AG04450 (cell line): ENCODE measurements at regions not wholly inside any gene's neighbourhood (a gene's known extent, or its start where the extent isn't known, plus 50 kb on each side); places are given as distances from the start of the nearest gene placed in this dataset.

Source experiments
- CTCF ChIA-PET: fragments of 300-600, 350-600 bp; formaldehyde crosslinking; extraction: SDS; loops from one replicate; lab custom pipeline; 2022; ENCODE audit warnings: antibody characterized with exemption, inconsistent platforms; lab: Charles Lee
- POLR2A ChIA-PET: fragments of 350-600 bp; formaldehyde crosslinking; extraction: SDS; loops from one replicate; lab custom pipeline; 2021; ENCODE audit warnings: antibody characterized with exemption, inconsistent platforms; lab: Yijun Ruan, JAX
- DNase-seq: peaks from one replicate; pipeline ENCODE4 v3.0.0-alpha.2; 2011; ENCODE audit warnings: low read depth, low spot score
- H3K27ac ChIP-seq: one replicate; pipeline ENCODE4 v1.5.1; 2012; ENCODE audit warnings: low read depth, low read length, control low read depth
- H3K27me3 ChIP-seq: one replicate; pipeline ENCODE4 v1.6.0; 2012; ENCODE audit warnings: low read length; ENCODE audit not compliant: control insufficient read depth, insufficient read depth
- H3K4me3 ChIP-seq: 2 replicates; pipeline ENCODE4 v1.5.1; 2011; ENCODE audit warnings: mild to moderate bottlenecking, low read depth, low read length, control low read depth
- H3K9me3 ChIP-seq: 2 replicates; pipeline ENCODE4 v1.5.1; 2012; ENCODE audit warnings: low read length; ENCODE audit not compliant: control insufficient read depth, insufficient read depth
- CTCF ChIP-seq: IDR thresholded peaks from 2 replicates; pipeline ENCODE4 v1.5.1; 2011; ENCODE audit warnings: low read depth, low read length, control low read depth, inconsistent platforms

- Histone ChIP-seq H3K27me3 (no peaks in the 10 kb centered on the region), H3K9me3 (no peaks in the 10 kb centered on the region), H3K4me3 (no peak overlapping the region), H3K27ac (no peak overlapping the region)
- POLR2A ChIA-PET = no interaction called here
- no peak for DNase-seq
- CTCF ChIA-PET = no interaction called here
- no peak for TF ChIP-seq CTCF
Measured at GRCh38 chr11:92137747-92138146, 86.9 kb upstream of the FAT3 start.

- TF ChIP-seq CTCF = no peak
- no peaks in the 10 kb centered on the region for H3K27me3 ChIP-seq
- no peak overlapping the region for H3K4me3 ChIP-seq
- ChIA-PET CTCF (no interaction called here), POLR2A (no interaction called here)
- H3K9me3 ChIP-seq = no peaks in the 10 kb centered on the region
- H3K27ac ChIP-seq = no peak overlapping the region
- no peak for DNase-seq
Measured at GRCh38 chr11:92136797-92137196, 87.8 kb upstream of the FAT3 start.

DNA sequence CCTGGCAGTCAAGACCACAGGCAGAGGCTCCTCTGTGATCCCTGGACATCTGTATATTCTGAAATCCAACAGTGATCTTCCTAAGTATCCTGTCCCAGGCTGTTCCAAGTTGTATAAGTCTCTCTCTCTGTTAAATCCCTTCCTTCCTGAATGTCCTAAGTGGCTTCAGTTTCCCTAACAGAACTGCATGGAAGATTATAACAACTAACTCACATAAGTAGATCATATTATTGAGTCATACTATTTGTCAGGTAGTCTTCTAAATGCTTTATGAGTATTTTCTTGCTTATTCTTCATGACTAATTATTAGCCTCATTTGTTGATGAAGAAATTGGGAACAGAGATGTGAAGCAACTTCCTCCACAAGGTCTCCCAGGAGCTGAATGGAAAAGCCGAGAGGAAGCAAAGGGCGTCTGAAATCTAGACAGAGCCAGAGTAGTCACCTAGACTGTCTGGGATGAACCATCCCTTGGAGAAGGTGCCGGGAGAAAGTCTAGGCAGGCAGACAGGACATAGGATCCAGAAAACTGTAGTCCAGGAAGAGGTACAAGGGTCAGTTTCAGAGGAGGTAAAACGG, 93.2 kb upstream of the FAT3 start:
- CTCF ChIA-PET = no interaction called here
- H3K27ac ChIP-seq = no peak overlapping the region
- POLR2A ChIA-PET = no interaction called here

DNA sequence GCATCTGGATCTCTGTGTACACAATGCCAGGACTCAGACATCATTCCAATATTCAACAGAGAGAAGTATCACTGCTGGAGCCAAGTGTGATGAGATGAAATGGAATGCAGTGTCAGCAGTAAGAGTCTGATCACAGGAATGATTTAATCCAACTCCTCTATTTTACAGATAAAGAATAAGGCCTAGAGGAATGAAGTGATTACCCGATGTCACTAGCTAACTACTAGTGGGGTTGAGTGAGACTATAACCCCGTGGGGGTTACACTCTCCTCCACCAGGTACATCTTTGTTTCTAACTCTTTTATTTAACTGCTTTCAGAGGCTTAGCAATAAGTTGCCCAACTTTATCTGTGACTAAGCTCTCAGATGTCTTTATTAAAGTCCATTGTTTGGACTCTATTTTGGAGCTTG, 94.2 kb upstream of the FAT3 start:
- Histone ChIP-seq H3K4me3 (no peak overlapping the region), H3K27me3 (no peaks in the 10 kb centered on the region), H3K9me3 (no peaks in the 10 kb centered on the region), H3K27ac (no peak overlapping the region)
- no peak for TF ChIP-seq CTCF
- DNase-seq = no peak
- POLR2A ChIA-PET = no interaction called here
- CTCF ChIA-PET = no interaction called here

More for the DNA sequence above, 93.2 kb upstream of the FAT3 start:
- Histone ChIP-seq H3K27me3 (no peaks in the 10 kb centered on the region), H3K9me3 (no peaks in the 10 kb centered on the region), H3K4me3 (no peak overlapping the region)
- no peak for DNase-seq
- no peak for TF ChIP-seq CTCF

DNA sequence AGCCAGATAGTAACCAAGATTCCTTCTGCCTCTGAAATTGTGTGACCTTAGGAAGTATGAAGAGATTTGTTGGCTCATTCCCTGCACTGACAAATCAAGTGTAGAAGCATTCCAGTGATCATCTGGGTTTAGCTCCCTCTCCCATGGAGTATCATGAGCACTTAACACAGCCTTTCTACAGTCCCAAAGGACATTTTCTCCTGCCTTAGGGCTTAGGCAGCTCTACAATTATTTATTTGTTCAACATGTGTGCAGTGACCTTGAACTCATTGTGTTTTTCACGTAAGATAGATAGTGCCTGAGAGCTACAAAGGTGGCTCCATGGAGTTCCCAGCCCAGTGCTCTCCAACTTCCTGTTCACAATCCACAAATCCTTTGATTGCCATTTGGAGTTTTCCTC, 94.8 kb upstream of the FAT3 start:
- POLR2A ChIA-PET = no interaction called here
- Histone ChIP-seq H3K27ac (no peak overlapping the region), H3K9me3 (no peaks in the 10 kb centered on the region), H3K4me3 (no peak overlapping the region), H3K27me3 (no peaks in the 10 kb centered on the region)
- CTCF ChIA-PET = no interaction called here
- DNase-seq = no peak
- no peak for TF ChIP-seq CTCF
